GM12878 (cell line): ENCODE measurements at regions not wholly inside any gene's neighbourhood (a gene's known extent, or its start where the extent isn't known, plus 50 kb on each side); places are given as distances from the start of the nearest gene placed in this dataset.

ENCODE experiments used
- ATAC-seq: fragments of 200-7000 bp; cut with Tn5 transposase; 3 replicates; pipeline ENCODE4 v1.9.1; 2020; ENCODE audit warnings: mild to moderate bottlenecking, moderate library complexity
- BruUV-seq: library from RNA; stranded (reverse); fragments of 400-500 nt; replicated peaks from 2 replicates; lab custom pipeline; 2021; lab: Mats Ljungman, UMichigan
- CTCF ChIA-PET: fragments of 300-600 bp; sonication (Branson Sonifier 250); formaldehyde crosslinking; extraction: SDS; loops from one replicate; lab custom pipeline; 2021; ENCODE audit warnings: inconsistent platforms; lab: Yijun Ruan, JAX
- POLR2A ChIA-PET: fragments of 350-600 bp; formaldehyde crosslinking; extraction: SDS; loops from one replicate; lab custom pipeline; 2021; ENCODE audit warnings: inconsistent platforms; lab: Charles Lee
- RAD21 ChIA-PET: fragments of 300-600 bp; sonication (Branson Sonifier 250); formaldehyde crosslinking; loops from one replicate; lab custom pipeline; 2023; ENCODE audit warnings: antibody characterized with exemption; ENCODE audit not compliant: unreplicated experiment; lab: Charles Lee
- SMC1A ChIA-PET: fragments of 300-600 bp; sonication (Branson Sonifier 250); formaldehyde crosslinking; loops from one replicate; lab custom pipeline; 2023; ENCODE audit not compliant: unreplicated experiment, uncharacterized antibody; lab: Charles Lee
- DNase-seq: peaks from one replicate; pipeline ENCODE4 v3.0.0-alpha.2; 2011; ENCODE audit warnings: low read depth, low spot score
- FAIRE-seq: peaks from 3 replicates; lab custom pipeline; 2011; peaks lifted over from hg19 to GRCh38; lab: Jason Lieb, UNC
- H2AFZ ChIP-seq: 2 replicates; pipeline ENCODE4 v1.6.0; 2011; ENCODE audit warnings: low read depth, low read length, control low read depth; ENCODE audit not compliant: control insufficient read depth
- H3K27ac ChIP-seq: 2 replicates; pipeline ENCODE4 v1.5.1; 2011; ENCODE audit warnings: control low read depth; ENCODE audit not compliant: control insufficient read depth, insufficient read depth
- H3K27me3 ChIP-seq, 2 experiments: replicated peaks in 1 of 2; 2 replicates each; pipeline versions ENCODE4 v1.6.0 to v1.6.1; 2011; ENCODE audit warnings: low read length in 1 of 2; ENCODE audit not compliant: control insufficient read depth in 2 of 2, insufficient read depth in 2 of 2
- H3K36me3 ChIP-seq, 2 experiments: 2 replicates each; pipeline ENCODE4 v1.5.1; 2011; ENCODE audit warnings: low read length in 1 of 2; ENCODE audit not compliant: control insufficient read depth in 2 of 2, insufficient read depth in 2 of 2
- H3K4me1 ChIP-seq: 2 replicates; pipeline ENCODE4 v1.6.1; 2011; ENCODE audit warnings: mild to moderate bottlenecking, low read length, moderate library complexity, mixed read lengths; ENCODE audit not compliant: control insufficient read depth, insufficient read depth
- H3K4me2 ChIP-seq: 2 replicates; pipeline ENCODE4 v1.6.0; 2011; ENCODE audit warnings: control low read depth; ENCODE audit not compliant: control insufficient read depth, insufficient read depth
- H3K4me3 ChIP-seq: fragments of 200-600 bp; sonication (generic); 2 replicates; pipeline ENCODE4 v1.5.1; 2016
- H3K79me2 ChIP-seq: 2 replicates; pipeline ENCODE4 v1.6.0; 2011; ENCODE audit warnings: low read length; ENCODE audit not compliant: control insufficient read depth, insufficient read depth
- H3K9ac ChIP-seq: 2 replicates; pipeline ENCODE4 v1.8.0; 2011; ENCODE audit warnings: low read length, control low read depth, mixed read lengths; ENCODE audit not compliant: control insufficient read depth, insufficient read depth
- H3K9me3 ChIP-seq: replicated peaks from 3 replicates; pipeline ENCODE4 v1.5.1; 2011; ENCODE audit warnings: mild to moderate bottlenecking, low read length; ENCODE audit not compliant: control insufficient read depth, insufficient read depth
- H4K20me1 ChIP-seq: 2 replicates; pipeline ENCODE4 v1.6.0; 2011; ENCODE audit not compliant: control insufficient read depth, insufficient read depth
- ATF7 ChIP-seq: fragments of 450-650 bp; IDR thresholded peaks from 2 replicates; pipeline ENCODE4 v1.6.1; 2016; ENCODE audit warnings: low read depth, mild to moderate bottlenecking
- EGR1 ChIP-seq, 2 experiments: IDR thresholded peaks; 1 replicate in 1 of 2; 2 replicates in 1 of 2; pipeline ENCODE4 v1.6.1; 2011 to 2012; ENCODE audit warnings: low read depth in 2 of 2, low read length in 2 of 2, borderline replicate concordance in 1 of 2, mild to moderate bottlenecking in 1 of 2, moderate library complexity in 1 of 2
- HCFC1 ChIP-seq: fragments of 150-350 bp; IDR thresholded peaks from 2 replicates; pipeline ENCODE4 v1.6.1; 2014; ENCODE audit warnings: low read length
- HDAC2 ChIP-seq: fragments of 200-600 bp; sonication (generic); IDR thresholded peaks from 2 replicates; pipeline ENCODE4 v1.6.1; 2017
- PAX5 ChIP-seq: IDR thresholded peaks from 2 replicates; pipeline ENCODE4 v1.6.1; 2011; ENCODE audit warnings: low read depth, low read length, borderline replicate concordance
- PAX8 ChIP-seq: fragments of 450-650 bp; IDR thresholded peaks from 2 replicates; pipeline ENCODE4 v1.6.1; 2017; ENCODE audit warnings: mild to moderate bottlenecking, moderate library complexity
- PML ChIP-seq: IDR thresholded peaks from 2 replicates; pipeline ENCODE4 v1.6.1; 2012; ENCODE audit warnings: low read length, inconsistent platforms
- RAD21 ChIP-seq: IDR thresholded peaks from 2 replicates; pipeline ENCODE4 v1.6.1; 2011; ENCODE audit warnings: mild to moderate bottlenecking, low read depth, low read length, moderate library complexity; ENCODE audit not compliant: insufficient read depth
- SUZ12 ChIP-seq: fragments of 200-600 bp; sonication (generic); IDR thresholded peaks from one replicate; pipeline ENCODE4 v1.6.1; 2018; ENCODE audit warnings: antibody characterized with exemption, mild to moderate bottlenecking; ENCODE audit not compliant: unreplicated experiment
- ZNF207 ChIP-seq: fragments of 450-650 bp; IDR thresholded peaks from 2 replicates; pipeline ENCODE4 v1.6.1; 2014; ENCODE audit warnings: antibody characterized with exemption, mild to moderate bottlenecking, borderline replicate concordance
- ZNF622 ChIP-seq: fragments of 450-650 bp; IDR thresholded peaks from 2 replicates; pipeline ENCODE4 v1.6.1; 2017; ENCODE audit warnings: mild to moderate bottlenecking, inconsistent platforms
- ZSCAN29 ChIP-seq: fragments of 450-650 bp; IDR thresholded peaks from 2 replicates; pipeline ENCODE4 v1.6.1; 2017; ENCODE audit warnings: mild to moderate bottlenecking, moderate library complexity
- WGBS: methylation state at CpG from one replicate; pipeline ENCODE4 v1.1.6; 2016; ENCODE audit warnings: low lambda C conversion rate; ENCODE audit not compliant: insufficient replicate concordance, insufficient coverage; ENCODE audit errors: missing lambda C conversion rate; 5-methylcytosine and 5-hydroxymethylcytosine counted together
- in situ Hi-C: fragments of 300-500 bp; cut with MboI; formaldehyde crosslinking; loops from 9 replicates; pipeline ENCODE4 v1.14.3; 2018; ENCODE audit warnings: mixed read lengths
- intact Hi-C: fragments of 100-400 bp; cut with micrococcal nuclease; formaldehyde crosslinking; loops from one replicate; pipeline ENCODE4 v1.14.2; 2022; ENCODE audit not compliant: unreplicated experiment
- TF ChIP-seq, protein P1 (sequence below): IDR thresholded peaks from 2 replicates; pipeline ENCODE4 v1.6.1; 2012; ENCODE audit warnings: low read depth, low read length, improper control_type of control experiment
- TF ChIP-seq, protein P2 (sequence below): IDR thresholded peaks from 2 replicates; pipeline ENCODE4 v1.6.1; 2011; ENCODE audit warnings: low read depth, low read length, improper control_type of control experiment, borderline replicate concordance

DNA sequence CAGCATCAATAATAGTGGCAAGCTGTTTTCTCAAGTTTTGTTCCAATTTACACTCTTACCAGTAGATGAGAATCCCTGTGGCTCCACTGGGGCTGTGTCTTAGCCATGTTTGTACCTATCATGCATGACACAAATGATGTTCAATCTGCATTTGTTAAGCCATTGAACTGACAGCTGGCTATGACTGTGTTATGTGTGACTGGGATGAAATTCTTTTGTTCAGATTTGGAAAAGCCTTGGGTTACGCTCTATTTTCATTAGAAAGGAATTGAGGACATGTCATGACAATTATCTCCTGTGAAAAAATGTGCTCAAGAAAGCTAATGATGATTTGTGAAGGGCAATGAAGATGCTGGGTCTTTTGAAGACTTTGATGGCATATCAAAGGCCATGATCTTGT lies 201.8 kb upstream of the LARGE1 start:
- no peaks in the 10 kb centered on the region for H3K9me3 ChIP-seq
- no peak overlapping the region for H3K9ac ChIP-seq
- in situ Hi-C loops = no loop called here
- BruUV-seq = no TSS peak
- no peaks in the 10 kb centered on the region for H3K79me2 ChIP-seq
- 0% methylated on average over 1 of the region's 1 CpG for WGBS
- TF ChIP-seq ZSCAN29 (no peak), PML (no peak), EGR1 (IDR thresholded peaks at IDR 0.05; ENCODE audit: borderline replicate concordance in 1 of 2, low read depth in 2 of 2, low read length in 2 of 2) (no peak), PAX5 (no peak), HDAC2 (no peak), ATF7 (no peak), HCFC1 (no peak), PAX8 (no peak), RAD21 (no peak), SUZ12 (no peak), ZNF622 (no peak), ZNF207 (no peak)
- TF ChIP-seq, protein P1, sequence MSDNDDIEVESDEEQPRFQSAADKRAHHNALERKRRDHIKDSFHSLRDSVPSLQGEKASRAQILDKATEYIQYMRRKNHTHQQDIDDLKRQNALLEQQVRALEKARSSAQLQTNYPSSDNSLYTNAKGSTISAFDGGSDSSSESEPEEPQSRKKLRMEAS = no peak
- TF ChIP-seq, protein P2, sequence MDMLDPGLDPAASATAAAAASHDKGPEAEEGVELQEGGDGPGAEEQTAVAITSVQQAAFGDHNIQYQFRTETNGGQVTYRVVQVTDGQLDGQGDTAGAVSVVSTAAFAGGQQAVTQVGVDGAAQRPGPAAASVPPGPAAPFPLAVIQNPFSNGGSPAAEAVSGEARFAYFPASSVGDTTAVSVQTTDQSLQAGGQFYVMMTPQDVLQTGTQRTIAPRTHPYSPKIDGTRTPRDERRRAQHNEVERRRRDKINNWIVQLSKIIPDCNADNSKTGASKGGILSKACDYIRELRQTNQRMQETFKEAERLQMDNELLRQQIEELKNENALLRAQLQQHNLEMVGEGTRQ = no peak
- H3K27me3 ChIP-seq = no peaks in the 10 kb centered on the region
- ChIA-PET CTCF (no interaction called here), RAD21 (no interaction called here), POLR2A (no interaction called here), SMC1A (no interaction called here)
- ATAC-seq = no peak
- H3K27ac ChIP-seq = no peak overlapping the region
- no peak overlapping the region for H3K4me3 ChIP-seq
- H3K4me2 ChIP-seq = no peak overlapping the region
- FAIRE-seq = no peak
- no peaks in the 10 kb centered on the region for H3K4me1 ChIP-seq
- H2AFZ ChIP-seq = no peak overlapping the region
- H4K20me1 ChIP-seq = no peaks in the 10 kb centered on the region
- no peaks in the 10 kb centered on the region for H3K36me3 ChIP-seq
- no peak for DNase-seq
- intact Hi-C loops = no loop called here
